ELR (cell line): ENCODE measurements at regions not wholly inside any gene's neighbourhood (a gene's known extent, or its start where the extent isn't known, plus 50 kb on each side); places are given as distances from the start of the nearest gene placed in this dataset.
"Not testable (repeated sequence)": the region's sequence is repeated elsewhere in the genome, so short reads cannot be mapped to it uniquely, and the experiment has no call there.

Experiments used
- DNase-seq: peaks from one replicate; pipeline ENCODE4 v3.0.0-alpha.2; 2015; ENCODE audit warnings: low read depth

DNA sequence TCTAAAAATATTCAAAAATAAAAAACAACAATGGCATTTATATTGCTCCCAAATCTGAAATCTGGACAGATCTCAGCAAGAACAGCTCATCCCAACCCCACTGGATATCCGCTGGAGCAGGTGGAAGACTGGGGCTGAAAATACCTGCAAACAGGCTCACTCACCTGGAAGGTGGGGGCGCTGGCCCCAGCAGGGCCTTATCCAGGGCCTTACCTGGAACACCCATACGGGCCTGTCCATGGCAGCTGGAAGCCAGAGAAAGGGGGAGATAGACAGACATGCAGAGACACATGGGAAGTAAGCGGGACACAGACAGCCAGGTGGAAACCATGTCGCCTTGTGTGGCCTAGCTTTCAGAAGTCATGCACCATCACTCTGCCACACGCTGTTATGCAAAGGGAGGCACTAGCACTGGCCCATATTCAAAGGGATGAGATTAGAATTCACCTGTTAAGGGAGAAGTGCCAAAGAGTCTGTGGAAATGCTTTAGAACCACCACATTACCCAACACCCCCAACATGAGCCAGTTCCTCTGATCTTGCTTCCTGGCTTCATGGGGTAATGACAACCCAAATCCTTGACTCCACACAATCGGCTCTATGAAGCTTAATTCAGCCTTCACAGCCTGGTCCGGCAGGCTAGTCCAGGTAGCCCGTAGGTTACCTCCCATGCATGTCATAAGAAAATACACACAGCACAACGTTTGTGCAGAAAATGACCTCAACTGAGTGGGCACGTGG is 99.0 kb upstream of the CDYL start:
- DNase-seq, result no peak

DNA sequence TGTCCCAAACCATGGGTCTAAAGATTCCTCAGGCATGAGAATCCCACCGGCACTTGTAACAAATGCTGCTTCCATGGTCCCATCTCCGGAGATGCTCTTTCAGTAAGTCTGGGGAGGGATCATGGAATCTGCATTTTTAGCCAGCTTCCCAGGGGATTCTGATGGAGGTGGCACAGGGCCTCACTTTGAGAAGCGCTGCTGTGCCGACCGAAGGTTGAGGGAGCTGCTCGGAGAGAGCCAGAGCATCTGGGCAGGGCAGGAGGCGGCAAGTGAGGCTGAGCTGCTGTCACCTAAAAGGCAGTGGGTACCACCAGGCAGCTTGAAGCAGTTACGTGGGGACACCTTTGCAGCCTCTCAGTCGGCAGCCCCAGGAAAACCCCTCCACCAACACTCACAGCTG is 100.2 kb upstream of the CDYL start:
- no peak for DNase-seq

DNA sequence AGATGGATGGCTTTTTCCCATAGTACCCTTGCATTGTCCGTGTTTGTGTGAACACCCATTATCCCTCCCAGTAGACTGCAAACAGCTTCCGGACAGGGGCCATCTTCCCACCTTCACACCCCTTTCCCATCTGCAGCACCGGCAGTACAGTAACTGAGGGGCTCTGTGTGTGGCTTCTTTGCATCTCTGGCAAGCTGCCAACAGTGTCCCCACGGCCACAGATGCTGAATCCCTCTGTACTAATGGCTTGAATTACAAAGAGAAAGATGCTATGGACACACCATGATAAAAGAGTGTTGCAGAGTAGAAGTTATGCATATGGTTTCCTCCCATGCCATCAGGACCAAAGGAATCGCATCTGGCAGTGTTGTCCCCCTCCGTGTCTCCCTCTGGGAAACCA is 101.1 kb upstream of the CDYL start:
- DNase-seq, result no peak

- no peak for DNase-seq
Measured at GRCh38 chr6:4673861-4674260, 102.3 kb upstream of the CDYL start.

GRCh38 chr6:4672772-4673171 is 103.4 kb upstream of the CDYL start:
- DNase-seq, result no peak

GRCh38 chr6:4671587-4672115 is 104.6 kb upstream of the CDYL start:
- DNase-seq, result no peak

DNA sequence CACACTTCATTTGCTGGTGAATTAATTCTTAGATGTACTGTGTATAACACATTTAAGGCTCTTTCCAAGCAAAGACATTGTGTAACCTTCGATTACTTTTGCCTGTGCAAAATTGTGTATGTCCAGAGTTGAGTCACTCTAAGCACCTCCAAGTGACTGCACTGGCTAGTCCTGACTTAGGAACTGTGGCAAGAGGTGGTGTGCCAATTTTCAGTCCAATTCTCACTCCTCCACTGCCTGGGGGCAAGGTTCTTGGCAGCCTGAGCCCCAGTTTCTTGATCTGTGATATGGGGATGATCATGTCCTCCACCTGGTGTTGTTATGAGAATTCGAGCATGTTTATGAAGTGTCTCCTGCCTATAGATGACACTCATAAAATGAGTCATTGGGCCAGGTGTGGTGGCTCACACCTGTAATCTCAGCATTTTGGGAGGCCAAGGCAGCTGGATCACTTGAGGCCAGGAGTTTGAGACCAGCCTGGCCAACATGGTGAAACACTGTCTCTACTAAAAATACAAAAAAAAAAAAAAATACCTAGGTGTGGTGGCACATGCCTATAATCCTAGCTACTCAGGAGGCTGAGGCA is 105.3 kb upstream of the CDYL start:
- no peak for DNase-seq

DNA sequence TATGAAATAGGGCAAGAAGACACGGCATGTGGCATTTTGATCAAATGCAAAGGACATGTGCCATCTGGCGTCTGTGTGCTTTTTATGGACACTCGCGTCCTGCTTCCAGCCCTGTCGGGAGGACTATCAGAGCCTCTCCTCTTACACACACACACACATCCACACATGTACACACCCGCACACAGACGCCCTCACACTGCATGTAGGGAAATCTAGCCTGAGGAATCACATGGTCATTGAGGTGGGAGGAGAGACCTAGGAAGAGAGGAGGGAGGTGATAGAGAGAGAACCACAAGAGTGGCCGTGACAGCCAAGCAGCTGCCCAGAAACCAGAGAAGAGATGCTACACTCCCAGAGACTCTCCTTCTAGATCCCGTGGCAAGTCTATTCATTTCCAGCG is 105.9 kb upstream of the CDYL start:
- no peak for DNase-seq

DNA sequence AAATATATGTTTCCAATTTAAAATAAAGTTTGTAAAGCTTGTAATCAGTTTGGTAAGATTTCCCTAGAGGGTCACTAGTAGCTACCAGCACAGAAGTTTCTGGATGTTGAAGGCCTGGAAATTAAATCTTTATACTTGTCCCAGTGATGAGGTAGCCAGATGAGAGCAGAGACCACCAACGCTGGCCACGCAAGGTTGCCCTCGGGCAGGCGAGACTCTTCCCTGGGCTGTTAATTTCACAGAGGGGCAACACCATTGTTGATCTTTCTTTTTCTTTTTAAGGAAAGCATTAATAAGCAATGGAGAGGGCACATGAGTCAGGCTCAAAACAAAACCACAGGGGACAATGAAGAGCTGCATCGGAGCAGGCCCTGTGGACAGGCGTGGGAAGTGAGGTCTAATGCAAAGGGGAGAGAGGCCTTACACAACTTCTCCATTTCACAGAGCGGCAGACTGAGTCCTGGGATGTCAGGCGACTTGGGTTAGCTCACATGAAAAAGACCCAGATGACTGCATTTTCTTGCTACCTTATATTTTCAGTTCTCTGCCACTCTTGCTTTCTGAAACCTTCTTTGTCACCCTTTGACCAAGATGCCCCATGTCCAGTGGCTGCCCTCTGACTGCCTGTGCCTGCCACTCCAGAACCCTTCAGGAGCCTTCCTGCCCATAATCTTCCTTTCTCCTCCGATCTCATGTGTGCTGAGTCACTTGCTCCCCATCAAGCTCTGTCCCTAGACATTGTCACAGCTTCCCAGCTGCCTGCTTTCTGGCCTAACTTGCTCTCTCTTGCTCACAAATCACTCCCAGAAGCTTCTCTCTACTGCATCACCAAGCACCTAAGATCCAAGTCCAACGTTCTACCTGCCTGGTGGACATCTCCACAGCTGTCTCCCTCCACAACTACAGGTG is 107.7 kb upstream of the CDYL start:
- peak; percentile 31 for DNase-seq

- no peak for DNase-seq
Measured at GRCh38 chr6:4667591-4667990, 108.6 kb upstream of the CDYL start.

GRCh38 chr6:4666886-4667513 is 109.2 kb upstream of the CDYL start:
- no peak for DNase-seq

DNA sequence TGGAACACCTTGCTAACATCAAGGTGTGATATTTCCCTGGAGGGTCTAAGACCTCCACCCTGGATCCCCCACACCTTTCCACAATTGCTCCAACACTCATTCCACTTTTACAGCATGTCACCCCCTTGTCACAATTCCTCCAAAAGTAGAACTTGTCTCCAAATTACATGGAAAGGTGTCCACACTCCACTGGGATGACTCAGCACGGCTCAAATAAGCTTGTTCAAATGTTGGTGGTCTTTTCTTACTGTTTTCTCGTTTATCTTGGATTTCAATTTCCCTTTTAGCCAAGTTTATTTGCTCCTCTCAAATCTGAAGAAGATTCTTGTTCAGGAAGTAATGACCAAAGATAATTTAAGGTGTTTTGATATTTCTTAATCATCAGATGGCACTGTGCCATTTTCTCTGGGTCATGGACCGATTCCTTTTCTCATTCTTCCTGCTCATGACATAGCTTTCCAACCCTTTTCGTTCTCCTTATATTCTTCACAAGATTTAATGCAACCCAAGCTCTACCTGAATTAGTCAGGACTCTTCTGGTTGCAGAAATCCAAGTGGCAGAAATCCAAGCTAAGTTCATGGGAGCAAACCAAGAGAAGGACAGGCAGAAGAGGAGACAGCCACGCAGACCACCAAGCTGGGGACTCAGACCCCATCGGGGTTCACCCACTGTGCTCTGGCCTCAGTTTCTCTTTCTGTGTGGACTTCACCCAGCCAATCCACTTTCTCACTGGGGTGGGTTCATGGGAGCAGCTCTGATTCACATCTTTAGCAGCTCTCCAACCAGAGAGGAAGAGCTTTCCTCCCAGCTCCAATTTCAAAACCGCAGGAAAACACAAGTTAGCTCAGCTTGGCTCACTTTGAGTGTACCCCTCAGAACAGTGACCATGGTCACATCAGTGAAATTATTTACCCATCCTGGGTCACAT is 110.5 kb upstream of the CDYL start:
- no peak for DNase-seq

DNA sequence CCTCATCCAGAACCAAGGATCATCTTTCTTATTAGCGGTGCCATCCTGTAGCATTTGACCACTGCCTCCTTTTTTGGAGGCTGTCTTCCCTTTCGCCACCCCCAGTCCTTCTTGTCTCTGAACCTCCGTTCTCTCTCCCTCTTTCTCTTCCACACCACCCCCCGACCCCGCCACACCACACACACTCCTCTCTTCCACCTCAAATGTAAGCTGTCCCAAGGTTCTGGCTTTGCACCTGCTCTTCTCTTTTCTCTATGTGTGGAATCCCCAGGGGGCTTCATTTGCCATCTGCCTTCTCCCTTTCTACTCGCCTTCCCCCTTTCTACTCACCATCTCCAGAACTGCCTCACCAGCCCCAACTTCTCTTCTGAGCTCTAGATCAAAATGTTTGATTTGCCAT is 111.3 kb upstream of the CDYL start:
- DNase-seq, result no peak

DNA sequence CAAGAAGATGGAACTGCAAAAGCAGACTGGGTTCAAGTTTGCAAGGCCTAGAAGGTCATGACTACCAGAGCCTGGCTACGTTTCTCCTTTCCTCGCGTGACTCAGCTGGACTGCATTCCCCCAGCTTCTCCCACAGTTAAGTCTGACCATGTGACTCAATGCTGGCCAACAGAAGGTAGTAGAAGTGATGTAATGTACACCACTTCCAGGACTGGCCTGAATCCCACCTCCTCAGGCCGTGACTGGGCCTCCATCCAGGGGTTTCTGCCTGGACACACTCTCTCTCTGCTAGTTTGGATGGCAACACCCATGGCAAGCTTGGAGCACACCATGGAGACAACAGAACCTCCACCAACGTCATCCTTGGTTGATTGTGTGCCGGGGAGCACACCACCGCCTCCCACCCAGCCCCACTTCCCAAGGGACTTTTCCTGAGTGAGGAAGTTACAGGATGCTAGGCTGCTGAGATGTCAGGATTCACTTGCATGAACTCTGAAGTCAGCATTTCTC is 112.0 kb upstream of the CDYL start:
- DNase-seq, result peak; percentile 62

- no peak for DNase-seq
Measured at GRCh38 chr6:4662886-4663285, 113.3 kb upstream of the CDYL start.

GRCh38 chr6:4661391-4661790 is 114.8 kb upstream of the CDYL start:
- DNase-seq, result no peak

DNA sequence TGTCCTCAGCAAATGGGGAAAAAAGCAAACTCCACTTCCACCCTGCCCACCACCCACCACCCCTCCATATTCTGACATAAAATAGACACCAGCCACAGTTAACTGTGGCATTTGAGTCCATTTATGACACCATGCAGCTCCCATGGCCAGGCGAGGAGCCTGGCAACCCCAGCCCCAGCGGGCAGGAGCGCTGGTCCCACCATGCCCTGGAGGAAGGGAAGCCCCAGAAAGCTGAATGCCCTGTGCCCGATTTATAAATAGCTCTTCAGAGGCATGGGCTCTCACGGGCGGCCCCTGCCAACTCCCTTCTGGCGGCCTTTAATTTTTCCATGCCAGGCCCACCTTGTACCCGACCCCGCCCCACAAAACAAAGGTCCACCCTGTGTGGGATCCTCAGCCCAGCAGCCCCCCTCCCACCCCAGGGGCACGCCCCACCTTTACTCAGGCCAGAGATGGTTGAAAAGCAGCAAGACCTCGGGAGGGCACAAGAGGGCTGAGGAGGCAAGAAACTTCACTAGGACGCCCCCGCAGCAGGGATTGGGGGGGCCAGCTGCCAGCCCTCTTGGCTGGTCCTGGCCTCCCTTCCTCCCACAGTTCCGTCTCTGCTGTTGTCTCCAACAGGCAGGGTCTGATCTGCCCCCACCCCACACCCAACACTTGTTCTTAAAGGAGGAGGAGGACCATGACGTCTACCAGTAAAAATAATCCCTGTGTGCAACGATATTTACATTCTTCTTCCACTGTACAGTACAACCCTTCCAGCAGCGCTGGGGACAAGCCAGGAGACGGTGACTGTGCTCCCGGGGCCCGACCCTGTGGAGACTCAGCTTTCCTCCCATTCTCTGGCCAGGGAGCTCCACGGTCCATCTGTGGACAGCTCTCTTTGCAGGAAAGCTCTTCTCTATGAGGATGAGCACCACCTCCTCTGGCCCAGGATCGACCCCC is 115.6 kb upstream of the CDYL start:
- no peak for DNase-seq

GRCh38 chr6:4659719-4660118 is 116.5 kb upstream of the CDYL start:
- DNase-seq, result not testable (repeated sequence)

- no peak for DNase-seq
Measured at GRCh38 chr6:4658486-4658885, 117.7 kb upstream of the CDYL start.

DNA sequence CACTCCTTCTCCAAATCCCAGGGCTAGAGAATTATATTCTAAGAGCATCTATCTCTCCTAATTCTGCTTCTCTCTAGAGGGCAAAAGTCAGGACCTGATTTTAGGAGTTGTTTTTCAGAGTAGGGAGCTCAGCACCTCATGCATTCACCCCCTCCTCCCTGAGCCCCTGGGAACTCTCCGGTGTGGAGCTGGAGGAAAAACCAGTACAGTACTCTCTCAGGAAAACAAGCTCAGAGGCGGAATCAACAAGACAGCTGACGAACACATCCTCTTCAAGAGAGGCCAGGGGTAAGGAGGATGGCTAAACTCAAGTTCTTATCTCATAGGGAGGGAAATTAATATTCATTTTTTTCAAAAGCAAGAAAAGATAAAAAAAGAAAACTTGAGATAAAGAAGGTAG is 120.1 kb upstream of the CDYL start:
- DNase-seq, result no peak
